Hematopoietic multipotent progenitor cell treated with erythropoietin and hydrocortisone succinate and interleukin-3 and kit ligand, for 17 days (in vitro differentiated cells): ENCODE measurements at regions not wholly inside any gene's neighbourhood (a gene's known extent, or its start where the extent isn't known, plus 50 kb on each side); places are given as distances from the start of the nearest gene placed in this dataset.
A peak's percentile ranks its signal among the peaks of the same experiment; 100 is the strongest.
"Not testable (repeated sequence)": the region's sequence is repeated elsewhere in the genome, so short reads cannot be mapped to it uniquely, and the experiment has no call there.

Experiments used
- DNase-seq: peaks from one replicate; pipeline ENCODE4 v3.0.0-alpha.2; 2015; ENCODE audit warnings: low spot score

- no peak for DNase-seq
Measured at GRCh38 chr3:3902161-3902560, 102.9 kb downstream of the LRRN1 start.

GRCh38 chr3:3906171-3906570 is 106.9 kb downstream of the LRRN1 start:
- DNase-seq, result no peak

GRCh38 chr3:3907023-3907422 is 107.8 kb downstream of the LRRN1 start:
- DNase-seq, result no peak

- no peak for DNase-seq
Measured at GRCh38 chr3:3918763-3919162, 119.5 kb downstream of the LRRN1 start.

GRCh38 chr3:3919316-3919715 is 120.1 kb downstream of the LRRN1 start:
- no peak for DNase-seq

- no peak for DNase-seq
Measured at GRCh38 chr3:3923619-3924018, 124.4 kb downstream of the LRRN1 start.

- DNase-seq, result no peak
Measured at GRCh38 chr3:3927198-3927597, 128.0 kb downstream of the LRRN1 start.

GRCh38 chr3:3927965-3928364 is 128.7 kb downstream of the LRRN1 start:
- no peak for DNase-seq

- DNase-seq, result not testable (repeated sequence)
Measured at GRCh38 chr3:3941380-3941779, 142.1 kb downstream of the LRRN1 start.

- no peak for DNase-seq
Measured at GRCh38 chr3:3951071-3951470, 151.8 kb downstream of the LRRN1 start.

GRCh38 chr3:3951501-3951900 is 152.3 kb downstream of the LRRN1 start:
- no peak for DNase-seq

- not testable (repeated sequence) for DNase-seq
Measured at GRCh38 chr3:3962867-3963266, 163.6 kb downstream of the LRRN1 start.

GRCh38 chr3:3984053-3984452 is 184.8 kb downstream of the LRRN1 start:
- DNase-seq, result no peak

- no peak for DNase-seq
Measured at GRCh38 chr3:3991598-3991997, 192.4 kb downstream of the LRRN1 start.

- DNase-seq, result no peak
Measured at GRCh38 chr3:3992312-3992874, 193.2 kb downstream of the LRRN1 start.

- peak; percentile 24 for DNase-seq
Measured at GRCh38 chr3:3998140-3998922, 199.1 kb downstream of the LRRN1 start.

GRCh38 chr3:3999340-3999739 is 200.1 kb downstream of the LRRN1 start:
- not testable (repeated sequence) for DNase-seq

GRCh38 chr3:4001976-4002375 is 202.7 kb downstream of the LRRN1 start:
- DNase-seq, result no peak

- DNase-seq, result no peak
Measured at GRCh38 chr3:4006288-4006687, 207.1 kb downstream of the LRRN1 start.

GRCh38 chr3:4008205-4008604 is 209.0 kb downstream of the LRRN1 start:
- DNase-seq, result no peak

GRCh38 chr3:4011166-4011565 is 211.9 kb downstream of the LRRN1 start:
- DNase-seq, result no peak

GRCh38 chr3:4015426-4015825 is 216.2 kb downstream of the LRRN1 start:
- DNase-seq, result no peak

GRCh38 chr3:4019501-4019900 is 220.3 kb downstream of the LRRN1 start:
- DNase-seq, result no peak

- DNase-seq, result no peak
Measured at GRCh38 chr3:4021162-4021561, 221.9 kb downstream of the LRRN1 start.
